ENCODE measurements at regions not wholly inside any gene's neighbourhood (a gene's known extent, or its start where the extent isn't known, plus 50 kb on each side); places are given as distances from the start of the nearest gene placed in this dataset.
"Not testable (repeated sequence)": the region's sequence is repeated elsewhere in the genome, so short reads cannot be mapped to it uniquely, and the experiment has no call there.

- Histone ChIP-seq H3K27ac (ENCODE audit: low read depth, low read length) (no peak overlapping the region), H3K9ac (ENCODE audit: low read depth in 1 of 2, low read length in 2 of 2) (no peak overlapping the region), H3K4me1 (ENCODE audit: control insufficient read depth in 1 of 2, insufficient read depth in 2 of 2, low read length in 2 of 2) (peaks cover 5 to 8% of the 10 kb centered on the region in 2 donors), H3K27me3 (ENCODE audit: control insufficient read depth in 1 of 2, insufficient read depth in 2 of 2, low read length in 2 of 2) (no peaks in the 10 kb centered on the region), H3K4me3 (ENCODE audit: low read depth in 1 of 2, low read length in 2 of 2) (no peak overlapping the region), H3K9me3 (ENCODE audit: control insufficient read depth in 1 of 2, low read length in 2 of 2) (no peaks in the 10 kb centered on the region), H3K36me3 (ENCODE audit: control insufficient read depth in 1 of 2, insufficient read depth in 2 of 2, low read length in 2 of 2) (no peaks in the 10 kb centered on the region)
Observed at GRCh38 chr7:69439636-69440325, 158.5 kb upstream of the AUTS2 start.

GRCh38 chr7:69440976-69441375, 157.3 kb upstream of the AUTS2 start:
- Histone ChIP-seq H3K36me3 (ENCODE audit: control insufficient read depth in 1 of 2, insufficient read depth in 2 of 2, low read length in 2 of 2) (no peaks in the 10 kb centered on the region), H3K27me3 (ENCODE audit: control insufficient read depth in 1 of 2, insufficient read depth in 2 of 2, low read length in 2 of 2) (no peaks in the 10 kb centered on the region), H3K9ac (ENCODE audit: low read depth in 1 of 2, low read length in 2 of 2) (no peak overlapping the region), H3K27ac (ENCODE audit: low read depth, low read length) (no peak overlapping the region), H3K9me3 (ENCODE audit: control insufficient read depth in 1 of 2, low read length in 2 of 2) (no peaks in the 10 kb centered on the region), H3K4me3 (ENCODE audit: low read depth in 1 of 2, low read length in 2 of 2) (no peak overlapping the region), H3K4me1 (ENCODE audit: control insufficient read depth in 1 of 2, insufficient read depth in 2 of 2, low read length in 2 of 2) (peaks cover 0 to 3% of the 10 kb centered on the region in 2 donors)

GRCh38 chr7:69443136-69443535, 155.1 kb upstream of the AUTS2 start:
- Histone ChIP-seq H3K27me3 (ENCODE audit: control insufficient read depth in 1 of 2, insufficient read depth in 2 of 2, low read length in 2 of 2) (no peaks in the 10 kb centered on the region), H3K4me1 (ENCODE audit: control insufficient read depth in 1 of 2, insufficient read depth in 2 of 2, low read length in 2 of 2) (no peaks in the 10 kb centered on the region), H3K9me3 (ENCODE audit: control insufficient read depth in 1 of 2, low read length in 2 of 2) (no peaks in the 10 kb centered on the region), H3K4me3 (ENCODE audit: low read depth in 1 of 2, low read length in 2 of 2) (no peak overlapping the region), H3K27ac (ENCODE audit: low read depth, low read length) (no peak overlapping the region), H3K36me3 (ENCODE audit: control insufficient read depth in 1 of 2, insufficient read depth in 2 of 2, low read length in 2 of 2) (no peaks in the 10 kb centered on the region), H3K9ac (ENCODE audit: low read depth in 1 of 2, low read length in 2 of 2) (no peak overlapping the region)

- H3K4me1 ChIP-seq (ENCODE audit: control insufficient read depth in 1 of 2, insufficient read depth in 2 of 2, low read length in 2 of 2): no peaks in the 10 kb centered on the region
- no peaks in the 10 kb centered on the region for H3K9me3 ChIP-seq (ENCODE audit: control insufficient read depth in 1 of 2, low read length in 2 of 2)
- no peak overlapping the region for H3K27ac ChIP-seq (ENCODE audit: low read depth, low read length)
- no peaks in the 10 kb centered on the region for H3K27me3 ChIP-seq (ENCODE audit: control insufficient read depth in 1 of 2, insufficient read depth in 2 of 2, low read length in 2 of 2)
- no peak overlapping the region for H3K4me3 ChIP-seq (ENCODE audit: low read depth in 1 of 2, low read length in 2 of 2)
- H3K36me3 ChIP-seq (ENCODE audit: control insufficient read depth in 1 of 2, insufficient read depth in 2 of 2, low read length in 2 of 2): no peaks in the 10 kb centered on the region
- H3K9ac ChIP-seq (ENCODE audit: low read depth in 1 of 2, low read length in 2 of 2): no peak overlapping the region
Observed at GRCh38 chr7:69445541-69445940, 152.7 kb upstream of the AUTS2 start.

GRCh38 chr7:69446213-69446612, 152.1 kb upstream of the AUTS2 start:
- not testable (repeated sequence) for H3K9ac ChIP-seq (ENCODE audit: low read depth in 1 of 2, low read length in 2 of 2); H3K4me3 ChIP-seq (ENCODE audit: low read depth in 1 of 2, low read length in 2 of 2); H3K27me3 ChIP-seq (ENCODE audit: control insufficient read depth in 1 of 2, insufficient read depth in 2 of 2, low read length in 2 of 2); H3K9me3 ChIP-seq (ENCODE audit: control insufficient read depth in 1 of 2, low read length in 2 of 2); H3K4me1 ChIP-seq (ENCODE audit: control insufficient read depth in 1 of 2, insufficient read depth in 2 of 2, low read length in 2 of 2); H3K27ac ChIP-seq (ENCODE audit: low read depth, low read length); H3K36me3 ChIP-seq (ENCODE audit: control insufficient read depth in 1 of 2, insufficient read depth in 2 of 2, low read length in 2 of 2)

GRCh38 chr7:69448071-69448470, 150.2 kb upstream of the AUTS2 start:
- Histone ChIP-seq H3K9ac (ENCODE audit: low read depth in 1 of 2, low read length in 2 of 2) (no peak overlapping the region), H3K4me1 (ENCODE audit: control insufficient read depth in 1 of 2, insufficient read depth in 2 of 2, low read length in 2 of 2) (no peaks in the 10 kb centered on the region), H3K9me3 (ENCODE audit: control insufficient read depth in 1 of 2, low read length in 2 of 2) (no peaks in the 10 kb centered on the region), H3K27me3 (ENCODE audit: control insufficient read depth in 1 of 2, insufficient read depth in 2 of 2, low read length in 2 of 2) (no peaks in the 10 kb centered on the region), H3K36me3 (ENCODE audit: control insufficient read depth in 1 of 2, insufficient read depth in 2 of 2, low read length in 2 of 2) (no peaks in the 10 kb centered on the region), H3K27ac (ENCODE audit: low read depth, low read length) (no peak overlapping the region), H3K4me3 (ENCODE audit: low read depth in 1 of 2, low read length in 2 of 2) (no peak overlapping the region)

- H3K9me3 ChIP-seq (ENCODE audit: control insufficient read depth in 1 of 2, low read length in 2 of 2): no peaks in the 10 kb centered on the region
- no peaks in the 10 kb centered on the region for H3K36me3 ChIP-seq (ENCODE audit: control insufficient read depth in 1 of 2, insufficient read depth in 2 of 2, low read length in 2 of 2)
- H3K27ac ChIP-seq (ENCODE audit: low read depth, low read length): no peak overlapping the region
- H3K27me3 ChIP-seq (ENCODE audit: control insufficient read depth in 1 of 2, insufficient read depth in 2 of 2, low read length in 2 of 2): no peaks in the 10 kb centered on the region
- no peak overlapping the region for H3K9ac ChIP-seq (ENCODE audit: low read depth in 1 of 2, low read length in 2 of 2)
- H3K4me1 ChIP-seq (ENCODE audit: control insufficient read depth in 1 of 2, insufficient read depth in 2 of 2, low read length in 2 of 2): no peaks in the 10 kb centered on the region
- no peak overlapping the region for H3K4me3 ChIP-seq (ENCODE audit: low read depth in 1 of 2, low read length in 2 of 2)
Observed at GRCh38 chr7:69450456-69450855, 147.8 kb upstream of the AUTS2 start.

GRCh38 chr7:69451715-69452114, 146.6 kb upstream of the AUTS2 start:
- no peak overlapping the region for H3K27ac ChIP-seq (ENCODE audit: low read depth, low read length)
- no peak overlapping the region for H3K4me3 ChIP-seq (ENCODE audit: low read depth in 1 of 2, low read length in 2 of 2)
- H3K27me3 ChIP-seq (ENCODE audit: control insufficient read depth in 1 of 2, insufficient read depth in 2 of 2, low read length in 2 of 2): no peaks in the 10 kb centered on the region
- no peaks in the 10 kb centered on the region for H3K4me1 ChIP-seq (ENCODE audit: control insufficient read depth in 1 of 2, insufficient read depth in 2 of 2, low read length in 2 of 2)
- no peak overlapping the region for H3K9ac ChIP-seq (ENCODE audit: low read depth in 1 of 2, low read length in 2 of 2)
- no peaks in the 10 kb centered on the region for H3K9me3 ChIP-seq (ENCODE audit: control insufficient read depth in 1 of 2, low read length in 2 of 2)
- H3K36me3 ChIP-seq (ENCODE audit: control insufficient read depth in 1 of 2, insufficient read depth in 2 of 2, low read length in 2 of 2): no peaks in the 10 kb centered on the region

- Histone ChIP-seq H3K4me3 (ENCODE audit: low read depth in 1 of 2, low read length in 2 of 2) (no peak overlapping the region), H3K9me3 (ENCODE audit: control insufficient read depth in 1 of 2, low read length in 2 of 2) (no peaks in the 10 kb centered on the region), H3K27ac (ENCODE audit: low read depth, low read length) (no peak overlapping the region), H3K36me3 (ENCODE audit: control insufficient read depth in 1 of 2, insufficient read depth in 2 of 2, low read length in 2 of 2) (no peaks in the 10 kb centered on the region), H3K27me3 (ENCODE audit: control insufficient read depth in 1 of 2, insufficient read depth in 2 of 2, low read length in 2 of 2) (no peaks in the 10 kb centered on the region), H3K9ac (ENCODE audit: low read depth in 1 of 2, low read length in 2 of 2) (no peak overlapping the region), H3K4me1 (ENCODE audit: control insufficient read depth in 1 of 2, insufficient read depth in 2 of 2, low read length in 2 of 2) (no peaks in the 10 kb centered on the region)
Observed at GRCh38 chr7:69452797-69453196, 145.5 kb upstream of the AUTS2 start.

- H3K27ac ChIP-seq (ENCODE audit: low read depth, low read length): no peak overlapping the region
- H3K9me3 ChIP-seq (ENCODE audit: control insufficient read depth in 1 of 2, low read length in 2 of 2): no peaks in the 10 kb centered on the region
- no peaks in the 10 kb centered on the region for H3K4me1 ChIP-seq (ENCODE audit: control insufficient read depth in 1 of 2, insufficient read depth in 2 of 2, low read length in 2 of 2)
- H3K36me3 ChIP-seq (ENCODE audit: control insufficient read depth in 1 of 2, insufficient read depth in 2 of 2, low read length in 2 of 2): no peaks in the 10 kb centered on the region
- H3K9ac ChIP-seq (ENCODE audit: low read depth in 1 of 2, low read length in 2 of 2): no peak overlapping the region
- no peak overlapping the region for H3K4me3 ChIP-seq (ENCODE audit: low read depth in 1 of 2, low read length in 2 of 2)
- H3K27me3 ChIP-seq (ENCODE audit: control insufficient read depth in 1 of 2, insufficient read depth in 2 of 2, low read length in 2 of 2): no peaks in the 10 kb centered on the region
Observed at GRCh38 chr7:69457595-69458504, 140.4 kb upstream of the AUTS2 start.
